HCT116 (cell line): ENCODE measurements at regions not wholly inside any gene's neighbourhood (a gene's known extent, or its start where the extent isn't known, plus 50 kb on each side); places are given as distances from the start of the nearest gene placed in this dataset.

Source experiments
- CEBPB ChIP-seq: IDR thresholded peaks from 2 replicates; pipeline ENCODE4 v1.6.1; 2012; ENCODE audit warnings: low read depth
- CTCF ChIP-seq, 3 experiments: fragments of 200-600 bp in 1 of 3; sonication (generic) in 1 of 3; IDR thresholded peaks in 2 of 3; conservative IDR thresholded peaks in 1 of 3; 2 replicates each; pipeline ENCODE4 v1.5.1; 2012 to 2017; ENCODE audit warnings: low read depth in 2 of 3, low read length in 2 of 3, antibody characterized with exemption in 1 of 3, borderline replicate concordance in 1 of 3, control low read depth in 1 of 3, mild to moderate bottlenecking in 1 of 3, mixed read lengths in 1 of 3, mixed run types in 1 of 3, moderate library complexity in 1 of 3; ENCODE audit not compliant: insufficient read depth in 1 of 3
- EZH2 ChIP-seq: fragments of 200-600 bp; sonication (generic); IDR thresholded peaks from 2 replicates; pipeline ENCODE4 v1.6.1; 2017; ENCODE audit warnings: antibody characterized with exemption, mixed run types
- EZH2phosphoT487 ChIP-seq: fragments of 200-600 bp; IDR thresholded peaks from 2 replicates; pipeline ENCODE4 v1.6.1; 2018; ENCODE audit warnings: antibody characterized with exemption, borderline replicate concordance
- POLR2A ChIP-seq: IDR thresholded peaks from 2 replicates; pipeline ENCODE4 v1.7.0; 2011; ENCODE audit warnings: borderline replicate concordance; ENCODE audit not compliant: insufficient read depth, insufficient read length; ENCODE audit errors: extremely low read depth
- POLR2AphosphoS5 ChIP-seq: IDR thresholded peaks from 2 replicates; pipeline ENCODE4 v1.6.1; 2011; ENCODE audit warnings: mild to moderate bottlenecking, low read depth, low read length, moderate library complexity
- RAD21 ChIP-seq: IDR thresholded peaks from 2 replicates; pipeline ENCODE4 v1.6.1; 2012; ENCODE audit warnings: low read depth, mild to moderate bottlenecking
- REST ChIP-seq: IDR thresholded peaks from 2 replicates; pipeline ENCODE4 v1.6.1; 2012; ENCODE audit warnings: low read depth
- YY1 ChIP-seq: IDR thresholded peaks from 2 replicates; pipeline ENCODE4 v1.6.1; 2011; ENCODE audit warnings: low read length, low read depth, moderate library complexity, mild to moderate bottlenecking; ENCODE audit not compliant: insufficient replicate concordance; ENCODE audit errors: extremely low read depth
- ZBTB33 ChIP-seq: IDR thresholded peaks from 2 replicates; pipeline ENCODE4 v1.6.1; 2011; ENCODE audit warnings: mild to moderate bottlenecking, low read length, moderate library complexity; ENCODE audit not compliant: insufficient replicate concordance; ENCODE audit errors: extremely low read depth

- TF ChIP-seq RAD21 (no peak), CTCF (IDR thresholded peaks at IDR 0.05 in 2 of 3, conservative IDR thresholded peaks at IDR 0.05 in 1 of 3; ENCODE audit: borderline replicate concordance in 1 of 3, insufficient read depth in 1 of 3, low read depth in 2 of 3, low read length in 2 of 3) (no peak), POLR2AphosphoS5 (no peak), EZH2 (no peak), POLR2A (no peak), EZH2phosphoT487 (no peak), ZBTB33 (no peak), REST (no peak), CEBPB (no peak), YY1 (no peak)
Measured at GRCh38 chr12:25361511-25361910, 110.8 kb upstream of the KRAS start.
